ENCODE measurements at regions not wholly inside any gene's neighbourhood (a gene's known extent, or its start where the extent isn't known, plus 50 kb on each side); places are given as distances from the start of the nearest gene placed in this dataset.

DNA sequence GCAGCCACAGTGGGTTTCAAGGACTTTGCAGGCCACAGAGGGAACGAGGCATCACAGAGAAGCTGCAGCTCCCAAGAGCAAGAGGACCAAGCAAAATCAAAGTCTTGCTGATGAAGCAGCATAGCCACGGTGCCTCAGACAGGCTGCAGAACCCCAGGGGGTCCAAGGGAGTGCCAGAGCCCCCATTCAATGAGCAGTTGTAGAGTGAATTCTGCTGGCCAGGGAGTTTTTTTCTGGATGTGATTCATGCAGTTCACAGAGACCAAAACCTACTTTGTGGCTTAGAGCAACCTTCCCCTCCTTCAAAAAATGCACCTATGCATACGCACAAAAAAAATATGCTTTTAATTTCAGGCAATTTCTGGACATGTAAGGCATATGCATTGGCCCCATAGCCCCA, 409.0 kb downstream of the VPS13C start:
- Histone ChIP-seq H3K4me1 (ENCODE audit: control insufficient read depth, extremely low read depth, insufficient read depth, low read length) (no peaks in the 10 kb centered on the region), H4K20me1 (ENCODE audit: control insufficient read depth, extremely low read depth, insufficient read depth, low read length) (no peaks in the 10 kb centered on the region), H2AFZ (ENCODE audit: control insufficient read depth, low read length) (no peak overlapping the region), H3K9me1 (ENCODE audit: control insufficient read depth, extremely low read depth, insufficient read depth, low read length) (no peaks in the 10 kb centered on the region), H3K4me2 (ENCODE audit: control insufficient read depth, extremely low read depth, insufficient read depth, low read depth, low read length) (no peak overlapping the region), H3K79me2 (ENCODE audit: control insufficient read depth, insufficient read depth, low read length) (no peaks in the 10 kb centered on the region), H3K9ac (ENCODE audit: control insufficient read depth, extremely low read depth, insufficient read depth, low read length) (no peak overlapping the region), H3K9me3 (ENCODE audit: control insufficient read depth, low read depth, low read length) (no peaks in the 10 kb centered on the region), H3K27ac (ENCODE audit: control insufficient read depth, insufficient read depth, low read length) (no peak overlapping the region), H3K27me3 (ENCODE audit: control insufficient read depth, extremely low read depth, insufficient read depth, low read length) (peaks cover 5% of the 10 kb centered on the region), H3K4me3 (ENCODE audit: control insufficient read depth in 2 of 3, extremely low read depth in 1 of 3, insufficient read depth in 2 of 3, low read depth in 1 of 3, low read length in 3 of 3) (no peak overlapping the region), H3K36me3 (ENCODE audit: control insufficient read depth in 2 of 2, extremely low read depth in 1 of 2, insufficient read depth in 2 of 2, low read length in 2 of 2) (no peaks in the 10 kb centered on the region)
- dilution Hi-C loops (cut with MboI; ENCODE audit: extremely low pct_ligation_motif_present, low sequenced_read_pairs) = no loop called here
- FAIRE-seq = no peak
- TF ChIP-seq EZH2 (IDR thresholded peaks at IDR 0.05; ENCODE audit: low read length) = no peak
- TF ChIP-seq, protein P1, sequence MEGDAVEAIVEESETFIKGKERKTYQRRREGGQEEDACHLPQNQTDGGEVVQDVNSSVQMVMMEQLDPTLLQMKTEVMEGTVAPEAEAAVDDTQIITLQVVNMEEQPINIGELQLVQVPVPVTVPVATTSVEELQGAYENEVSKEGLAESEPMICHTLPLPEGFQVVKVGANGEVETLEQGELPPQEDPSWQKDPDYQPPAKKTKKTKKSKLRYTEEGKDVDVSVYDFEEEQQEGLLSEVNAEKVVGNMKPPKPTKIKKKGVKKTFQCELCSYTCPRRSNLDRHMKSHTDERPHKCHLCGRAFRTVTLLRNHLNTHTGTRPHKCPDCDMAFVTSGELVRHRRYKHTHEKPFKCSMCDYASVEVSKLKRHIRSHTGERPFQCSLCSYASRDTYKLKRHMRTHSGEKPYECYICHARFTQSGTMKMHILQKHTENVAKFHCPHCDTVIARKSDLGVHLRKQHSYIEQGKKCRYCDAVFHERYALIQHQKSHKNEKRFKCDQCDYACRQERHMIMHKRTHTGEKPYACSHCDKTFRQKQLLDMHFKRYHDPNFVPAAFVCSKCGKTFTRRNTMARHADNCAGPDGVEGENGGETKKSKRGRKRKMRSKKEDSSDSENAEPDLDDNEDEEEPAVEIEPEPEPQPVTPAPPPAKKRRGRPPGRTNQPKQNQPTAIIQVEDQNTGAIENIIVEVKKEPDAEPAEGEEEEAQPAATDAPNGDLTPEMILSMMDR (optimal IDR thresholded peaks at IDR 0.05 in 1 of 3, IDR thresholded peaks at IDR 0.05 in 1 of 3, conservative IDR thresholded peaks at IDR 0.05 in 1 of 3; ENCODE audit: extremely low read depth in 1 of 3, insufficient read depth in 2 of 3, low read length in 3 of 3) = no peak
- no peak for DNase-seq (ENCODE audit: low read depth, low spot score)

DNA sequence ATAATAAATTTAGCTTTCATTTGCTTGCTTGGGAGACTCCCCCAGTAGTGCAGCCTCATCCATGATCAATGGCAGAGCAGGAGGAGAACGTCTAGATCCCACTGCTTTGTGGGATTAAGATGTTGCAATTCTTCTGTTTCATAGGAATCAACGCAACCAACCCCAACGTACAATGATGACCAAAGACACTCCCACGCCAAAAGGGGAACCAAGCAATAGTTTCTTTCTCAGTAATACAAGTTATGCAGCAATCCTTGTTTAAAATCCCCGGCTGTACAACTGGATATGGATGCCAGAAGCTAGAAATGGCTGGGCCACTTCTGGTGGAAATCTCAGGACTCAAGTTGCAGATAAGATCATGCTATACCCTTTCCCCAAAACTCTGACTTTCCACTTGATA, 411.2 kb downstream of the VPS13C start:
- H3K36me3 ChIP-seq (ENCODE audit: control insufficient read depth in 2 of 2, extremely low read depth in 1 of 2, insufficient read depth in 2 of 2, low read length in 2 of 2) = no peaks in the 10 kb centered on the region
- no peaks in the 10 kb centered on the region for H3K9me3 ChIP-seq (ENCODE audit: control insufficient read depth, low read depth, low read length)
- no peak overlapping the region for H3K4me2 ChIP-seq (ENCODE audit: control insufficient read depth, extremely low read depth, insufficient read depth, low read depth, low read length)
- H3K27ac ChIP-seq (ENCODE audit: control insufficient read depth, insufficient read depth, low read length) = no peak overlapping the region
- H3K9me1 ChIP-seq (ENCODE audit: control insufficient read depth, extremely low read depth, insufficient read depth, low read length) = no peaks in the 10 kb centered on the region
- no peak for DNase-seq (ENCODE audit: low read depth, low spot score)
- H3K4me3 ChIP-seq (ENCODE audit: control insufficient read depth in 2 of 3, extremely low read depth in 1 of 3, insufficient read depth in 2 of 3, low read depth in 1 of 3, low read length in 3 of 3) = no peak overlapping the region
- no peak for TF ChIP-seq EZH2 (IDR thresholded peaks at IDR 0.05; ENCODE audit: low read length)
- TF ChIP-seq, protein P1 (optimal IDR thresholded peaks at IDR 0.05 in 1 of 3, IDR thresholded peaks at IDR 0.05 in 1 of 3, conservative IDR thresholded peaks at IDR 0.05 in 1 of 3; ENCODE audit: extremely low read depth in 1 of 3, insufficient read depth in 2 of 3, low read length in 3 of 3) = no peak
- dilution Hi-C loops (cut with MboI; ENCODE audit: extremely low pct_ligation_motif_present, low sequenced_read_pairs) = no loop called here
- H4K20me1 ChIP-seq (ENCODE audit: control insufficient read depth, extremely low read depth, insufficient read depth, low read length) = no peaks in the 10 kb centered on the region
- no peak overlapping the region for H2AFZ ChIP-seq (ENCODE audit: control insufficient read depth, low read length)
- H3K27me3 ChIP-seq (ENCODE audit: control insufficient read depth, extremely low read depth, insufficient read depth, low read length) = peaks cover 5% of the 10 kb centered on the region
- H3K4me1 ChIP-seq (ENCODE audit: control insufficient read depth, extremely low read depth, insufficient read depth, low read length) = no peaks in the 10 kb centered on the region
- no peaks in the 10 kb centered on the region for H3K79me2 ChIP-seq (ENCODE audit: control insufficient read depth, insufficient read depth, low read length)
- FAIRE-seq = no peak
- H3K9ac ChIP-seq (ENCODE audit: control insufficient read depth, extremely low read depth, insufficient read depth, low read length) = no peak overlapping the region

Measured in keratinocyte (primary cell).